ENCODE measurements at regions not wholly inside any gene's neighbourhood (a gene's known extent, or its start where the extent isn't known, plus 50 kb on each side); places are given as distances from the start of the nearest gene placed in this dataset.
A peak's percentile ranks its signal among the peaks of the same experiment; 100 is the strongest.

DNA sequence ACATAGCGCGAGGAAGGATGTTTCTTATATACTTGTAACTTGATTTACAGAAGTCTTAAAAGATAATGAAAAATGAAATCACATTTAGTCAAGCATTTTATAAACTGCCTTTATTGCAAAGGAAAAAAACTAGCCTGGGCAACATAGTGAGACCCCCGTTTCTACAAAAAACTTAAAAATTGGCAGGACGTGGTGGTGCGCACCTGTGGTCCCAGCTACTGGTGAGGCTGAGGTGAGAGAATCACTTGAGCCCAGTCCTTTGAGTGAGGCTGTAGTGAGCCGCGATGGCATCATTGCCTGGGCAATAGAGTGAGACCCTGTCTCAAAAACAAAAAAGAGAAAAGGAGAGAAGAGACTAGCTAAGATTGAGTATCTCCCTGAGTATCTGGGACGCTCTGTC is 145.2 kb upstream of the CIBAR2 start:
- no peak overlapping the region for H3K27ac Mint-ChIP-seq
- Histone ChIP-seq H3K27ac (ENCODE audit: low read depth, low read length) (no peak overlapping the region), H3K9ac (ENCODE audit: extremely low read depth, low read length, poor library complexity, severe bottlenecking) (no peak overlapping the region), H3K4me1 (ENCODE audit: control insufficient read depth, insufficient read depth, low read length) (no peaks in the 10 kb centered on the region), H3K36me3 (ENCODE audit: control insufficient read depth, insufficient read depth, low read length) (no peaks in the 10 kb centered on the region), H3K9me3 (ENCODE audit: control insufficient read depth, low read length) (no peaks in the 10 kb centered on the region), H3K27me3 (ENCODE audit: control insufficient read depth, insufficient read depth, low read length, poor library complexity, severe bottlenecking) (no peaks in the 10 kb centered on the region), H3K4me3 (ENCODE audit: low read length) (no peak overlapping the region)
- no peaks in the 10 kb centered on the region for H3K27me3 Mint-ChIP-seq (ENCODE audit: insufficient read depth)
- 96 to 97% methylated on average over 5 to 6 of the region's 8 CpGs for WGBS, 2 experiments (ENCODE audit: insufficient coverage in 1 of 2, insufficient read length in 1 of 2)
- H3K4me3 Mint-ChIP-seq, result no peak overlapping the region
- no peak for DNase-seq
- TF ChIP-seq CTCF (conservative IDR thresholded peaks at IDR 0.05), result no peak
- H3K4me1 Mint-ChIP-seq, result no peaks in the 10 kb centered on the region
- no peaks in the 10 kb centered on the region for H3K9me3 Mint-ChIP-seq
- H3K36me3 Mint-ChIP-seq (ENCODE audit: low read depth), result no peaks in the 10 kb centered on the region

DNA sequence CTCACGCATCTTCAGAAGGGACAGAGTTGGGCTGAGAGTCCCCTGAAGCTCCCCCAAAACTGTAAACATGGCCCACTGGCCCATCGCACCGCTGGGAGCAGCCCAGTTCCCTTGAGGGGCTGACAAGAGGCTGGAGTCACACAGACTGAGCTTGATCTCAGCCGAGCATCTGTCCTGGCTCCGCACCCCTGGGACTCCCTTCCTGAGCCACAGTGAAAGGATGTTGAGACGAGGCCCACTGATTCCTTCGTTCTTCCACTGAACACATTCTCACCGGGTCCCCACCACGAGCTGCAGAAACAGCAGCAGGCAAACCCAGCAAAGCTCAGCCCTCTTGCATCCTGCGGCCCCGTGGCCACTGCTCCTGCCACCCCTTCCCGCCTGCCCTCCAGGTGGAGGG is 145.9 kb upstream of the CIBAR2 start:
- H3K9me3 Mint-ChIP-seq, result no peaks in the 10 kb centered on the region
- no peak overlapping the region for H3K27ac Mint-ChIP-seq
- H3K27me3 Mint-ChIP-seq (ENCODE audit: insufficient read depth), result no peaks in the 10 kb centered on the region
- no peak for DNase-seq
- H3K36me3 ChIP-seq (ENCODE audit: control insufficient read depth, insufficient read depth, low read length), result no peaks in the 10 kb centered on the region
- H3K4me3 ChIP-seq (ENCODE audit: low read length), result no peak overlapping the region
- peaks cover 2% of the 10 kb centered on the region for H3K4me1 Mint-ChIP-seq
- TF ChIP-seq CTCF (conservative IDR thresholded peaks at IDR 0.05), result no peak
- no peaks in the 10 kb centered on the region for H3K9me3 ChIP-seq (ENCODE audit: control insufficient read depth, low read length)
- H3K9ac ChIP-seq (ENCODE audit: extremely low read depth, low read length, poor library complexity, severe bottlenecking), result no peak overlapping the region
- peak overlapping the region; percentile 79 for H3K27ac ChIP-seq (ENCODE audit: low read depth, low read length)
- H3K27me3 ChIP-seq (ENCODE audit: control insufficient read depth, insufficient read depth, low read length, poor library complexity, severe bottlenecking), result no peaks in the 10 kb centered on the region
- 88% methylated on average over 9 to 12 of the region's 12 CpGs for WGBS, 2 experiments (ENCODE audit: insufficient coverage in 1 of 2, insufficient read length in 1 of 2)
- no peaks in the 10 kb centered on the region for H3K36me3 Mint-ChIP-seq (ENCODE audit: low read depth)
- H3K4me1 ChIP-seq (ENCODE audit: control insufficient read depth, insufficient read depth, low read length), result no peaks in the 10 kb centered on the region
- no peak overlapping the region for H3K4me3 Mint-ChIP-seq

GRCh38 chr16:85258629-85259028 is 146.4 kb upstream of the CIBAR2 start:
- no peaks in the 10 kb centered on the region for H3K36me3 Mint-ChIP-seq (ENCODE audit: low read depth)
- no peaks in the 10 kb centered on the region for H3K9me3 Mint-ChIP-seq
- DNase-seq, result no peak
- H3K27me3 Mint-ChIP-seq (ENCODE audit: insufficient read depth), result no peaks in the 10 kb centered on the region
- H3K4me1 ChIP-seq (ENCODE audit: control insufficient read depth, insufficient read depth, low read length), result no peaks in the 10 kb centered on the region
- no peak overlapping the region for H3K9ac ChIP-seq (ENCODE audit: extremely low read depth, low read length, poor library complexity, severe bottlenecking)
- H3K36me3 ChIP-seq (ENCODE audit: control insufficient read depth, insufficient read depth, low read length), result no peaks in the 10 kb centered on the region
- TF ChIP-seq CTCF (conservative IDR thresholded peaks at IDR 0.05), result no peak
- no peak overlapping the region for H3K27ac Mint-ChIP-seq
- H3K27me3 ChIP-seq (ENCODE audit: control insufficient read depth, insufficient read depth, low read length, poor library complexity, severe bottlenecking), result no peaks in the 10 kb centered on the region
- H3K9me3 ChIP-seq (ENCODE audit: control insufficient read depth, low read length), result no peaks in the 10 kb centered on the region
- no peak overlapping the region for H3K4me3 ChIP-seq (ENCODE audit: low read length)
- 53 to 84% methylated on average over 13 to 18 of the region's 18 CpGs for WGBS, 2 experiments (ENCODE audit: insufficient coverage in 1 of 2, insufficient read length in 1 of 2)
- H3K4me1 Mint-ChIP-seq, result peaks cover 2% of the 10 kb centered on the region
- peak overlapping the region; percentile 79 for H3K27ac ChIP-seq (ENCODE audit: low read depth, low read length)
- H3K4me3 Mint-ChIP-seq, result no peak overlapping the region

Data from endodermal cell (in vitro differentiated cells).